ENCODE measurements at regions not wholly inside any gene's neighbourhood (a gene's known extent, or its start where the extent isn't known, plus 50 kb on each side); places are given as distances from the start of the nearest gene placed in this dataset.

- Histone ChIP-seq H3K36me3 (no peaks in the 10 kb centered on the region), H3K9me3 (no peaks in the 10 kb centered on the region), H3K27me3 (peaks cover 0 to 23% of the 10 kb centered on the region in 2 donors), H3K27ac (no peak overlapping the region), H3K4me3 (no peak overlapping the region), H3K4me1 (peaks cover 0 to 11% (median 0%) of the 10 kb centered on the region in 4 donors)
- intact Hi-C loops (cut with DNase I; ENCODE audit: low total_unique reads), result no loop called here
- TF ChIP-seq CTCF (IDR thresholded peaks at IDR 0.05), result no peak
- DNase-seq, result peak in 1 of 2 donors; percentile 43
Observed at GRCh38 chr1:4105300-4105880, 205.3 kb upstream of the C1orf174 start.

- H3K27ac ChIP-seq, result no peak overlapping the region
- H3K9me3 ChIP-seq, result no peaks in the 10 kb centered on the region
- intact Hi-C loops (cut with DNase I; ENCODE audit: low total_unique reads), result no loop called here
- peaks cover 0 to 11% (median 0%) of the 10 kb centered on the region in 4 donors for H3K4me1 ChIP-seq
- H3K36me3 ChIP-seq, result no peaks in the 10 kb centered on the region
- no peak overlapping the region for H3K4me3 ChIP-seq
- DNase-seq, result peak in 1 of 2 donors; percentile 46
- peaks cover 0 to 21% of the 10 kb centered on the region in 2 donors for H3K27me3 ChIP-seq
- no peak for TF ChIP-seq CTCF (IDR thresholded peaks at IDR 0.05)
Observed at GRCh38 chr1:4106731-4107130, 206.7 kb upstream of the C1orf174 start.

- no peak overlapping the region for H3K4me3 ChIP-seq
- no peaks in the 10 kb centered on the region for H3K36me3 ChIP-seq
- intact Hi-C loops (cut with DNase I; ENCODE audit: low total_unique reads), result no loop called here
- no peak for TF ChIP-seq CTCF (IDR thresholded peaks at IDR 0.05)
- H3K9me3 ChIP-seq, result no peaks in the 10 kb centered on the region
- no peak overlapping the region for H3K27ac ChIP-seq
- peaks cover 0 to 11% (median 0%) of the 10 kb centered on the region in 4 donors for H3K4me1 ChIP-seq
- peak in 1 of 2 donors; percentile 28 for DNase-seq
- peaks cover 0 to 16% of the 10 kb centered on the region in 2 donors for H3K27me3 ChIP-seq
Observed at GRCh38 chr1:4107291-4107690, 207.2 kb upstream of the C1orf174 start.

- H3K36me3 ChIP-seq, result no peaks in the 10 kb centered on the region
- peak in 1 of 2 donors; percentile 23 for DNase-seq
- peaks cover 0 to 11% (median 0%) of the 10 kb centered on the region in 4 donors for H3K4me1 ChIP-seq
- no peak overlapping the region for H3K27ac ChIP-seq
- peaks cover 0 to 16% of the 10 kb centered on the region in 2 donors for H3K27me3 ChIP-seq
- no peak for TF ChIP-seq CTCF (IDR thresholded peaks at IDR 0.05)
- H3K4me3 ChIP-seq, result no peak overlapping the region
- intact Hi-C loops (cut with DNase I; ENCODE audit: low total_unique reads), result no loop called here
- no peaks in the 10 kb centered on the region for H3K9me3 ChIP-seq
Observed at GRCh38 chr1:4108331-4108730, 208.3 kb upstream of the C1orf174 start.

GRCh38 chr1:4108758-4109627 is 208.9 kb upstream of the C1orf174 start:
- peaks cover 0 to 11% (median 0%) of the 10 kb centered on the region in 4 donors for H3K4me1 ChIP-seq

More at GRCh38 chr1:4108758-4109627, 208.9 kb upstream of the C1orf174 start:
- H3K4me3 ChIP-seq, result no peak overlapping the region
- intact Hi-C loops (cut with DNase I; ENCODE audit: low total_unique reads), result no loop called here
- peaks cover 0 to 5% (median 0%) of the 10 kb centered on the region in 3 donors for H3K9me3 ChIP-seq
- H3K36me3 ChIP-seq, result no peaks in the 10 kb centered on the region
- peak in 1 of 2 donors; percentile 50 for DNase-seq
- H3K27me3 ChIP-seq, result peaks cover 0 to 16% of the 10 kb centered on the region in 2 donors
- no peak overlapping the region for H3K27ac ChIP-seq
- no peak for TF ChIP-seq CTCF (IDR thresholded peaks at IDR 0.05)

Data from tibial artery (tissue), 4 donors.